ENCODE measurements at regions not wholly inside any gene's neighbourhood (a gene's known extent, or its start where the extent isn't known, plus 50 kb on each side); places are given as distances from the start of the nearest gene placed in this dataset.
A peak's percentile ranks its signal among the peaks of the same experiment; 100 is the strongest.

- no peak for DNase-seq (ENCODE audit: low read depth)
Observed at GRCh38 chr7:16129431-16130110, 291.8 kb downstream of the CRPPA start.

GRCh38 chr7:16123117-16123770 is 298.1 kb downstream of the CRPPA start:
- no peak for DNase-seq (ENCODE audit: low read depth)
- H3K4me3 ChIP-seq (ENCODE audit: low read depth, low read length) = no peak overlapping the region
- no peak for TF ChIP-seq CTCF (IDR thresholded peaks at IDR 0.05; ENCODE audit: control insufficient read depth, extremely low read depth, insufficient read depth)

More at GRCh38 chr7:16129431-16130110, 291.8 kb downstream of the CRPPA start:
- no peak for TF ChIP-seq CTCF (IDR thresholded peaks at IDR 0.05; ENCODE audit: control insufficient read depth, extremely low read depth, insufficient read depth)
- no peak overlapping the region for H3K4me3 ChIP-seq (ENCODE audit: low read depth, low read length)

GRCh38 chr7:16121876-16122390 is 299.4 kb downstream of the CRPPA start:
- TF ChIP-seq CTCF (IDR thresholded peaks at IDR 0.05; ENCODE audit: control insufficient read depth, extremely low read depth, insufficient read depth) = no peak
- H3K4me3 ChIP-seq (ENCODE audit: low read depth, low read length) = no peak overlapping the region
- no peak for DNase-seq (ENCODE audit: low read depth)

GRCh38 chr7:16115374-16115773 is 306.0 kb downstream of the CRPPA start:
- no peak for DNase-seq (ENCODE audit: low read depth)
- no peak overlapping the region for H3K4me3 ChIP-seq (ENCODE audit: low read depth, low read length)
- no peak for TF ChIP-seq CTCF (IDR thresholded peaks at IDR 0.05; ENCODE audit: control insufficient read depth, extremely low read depth, insufficient read depth)

- no peak overlapping the region for H3K4me3 ChIP-seq (ENCODE audit: low read depth, low read length)
- TF ChIP-seq CTCF (IDR thresholded peaks at IDR 0.05; ENCODE audit: control insufficient read depth, extremely low read depth, insufficient read depth) = peak; percentile 66
- DNase-seq (ENCODE audit: low read depth) = no peak
Observed at GRCh38 chr7:16114633-16115032, 306.7 kb downstream of the CRPPA start.

GRCh38 chr7:16114071-16114470 is 307.3 kb downstream of the CRPPA start:
- no peak overlapping the region for H3K4me3 ChIP-seq (ENCODE audit: low read depth, low read length)
- TF ChIP-seq CTCF (IDR thresholded peaks at IDR 0.05; ENCODE audit: control insufficient read depth, extremely low read depth, insufficient read depth) = no peak

More at GRCh38 chr7:16114071-16114470, 307.3 kb downstream of the CRPPA start:
- no peak for DNase-seq (ENCODE audit: low read depth)

All from LNCaP clone FGC (cell line).